ENCODE measurements at regions not wholly inside any gene's neighbourhood (a gene's known extent, or its start where the extent isn't known, plus 50 kb on each side); places are given as distances from the start of the nearest gene placed in this dataset.

GRCh38 chr6:130749402-130749801 lies 77.8 kb upstream of the SMLR1 start:
- no peak for TF ChIP-seq POLR2AphosphoS5 (IDR thresholded peaks at IDR 0.05; ENCODE audit: low read depth, low read length)
- no peak for TF ChIP-seq REST (IDR thresholded peaks at IDR 0.05; ENCODE audit: insufficient read depth in 1 of 2, low read depth in 2 of 2, low read length in 2 of 2)
- TF ChIP-seq TAF1 (IDR thresholded peaks at IDR 0.05; ENCODE audit: borderline replicate concordance, insufficient read depth, low read length) = no peak
- no peak for TF ChIP-seq SIN3A (IDR thresholded peaks at IDR 0.05; ENCODE audit: borderline replicate concordance, insufficient read depth, low read length)

All from PFSK-1 (cell line).